ENCODE measurements at regions not wholly inside any gene's neighbourhood (a gene's known extent, or its start where the extent isn't known, plus 50 kb on each side); places are given as distances from the start of the nearest gene placed in this dataset.
"Not testable (repeated sequence)": the region's sequence is repeated elsewhere in the genome, so short reads cannot be mapped to it uniquely, and the experiment has no call there.

DNA sequence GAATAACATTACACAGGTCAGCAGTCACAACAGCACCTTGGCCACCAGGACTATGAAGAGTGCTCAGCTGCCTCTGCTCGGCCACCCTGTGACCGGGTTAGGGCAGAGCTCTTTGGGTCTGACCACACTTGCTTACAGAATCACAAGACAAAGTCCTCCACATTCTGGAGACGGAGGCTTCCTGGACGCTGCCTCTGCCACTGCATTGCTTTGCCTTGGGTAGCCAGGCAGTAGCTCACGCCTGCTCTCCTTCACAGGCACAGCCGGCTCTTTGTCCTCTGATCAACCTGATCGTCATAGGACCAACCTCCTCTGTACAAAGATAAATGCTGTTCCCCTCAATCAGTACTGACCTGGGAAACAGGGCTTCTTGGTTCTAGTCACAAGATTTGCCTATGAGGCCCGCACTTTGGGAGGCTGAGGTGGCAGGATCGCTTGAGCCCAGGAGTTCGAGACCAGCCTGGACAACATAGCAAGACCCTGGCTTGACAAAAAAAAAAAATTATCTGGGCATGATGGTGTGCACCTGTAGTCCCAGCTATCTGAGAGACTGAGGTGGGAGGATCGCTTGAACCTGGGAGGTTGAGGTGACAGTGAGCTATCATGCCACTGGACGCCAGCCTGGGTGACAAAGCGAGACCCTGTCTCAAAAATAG is 128.4 kb upstream of the IER5L start:
- no peaks in the 10 kb centered on the region for H3K4me1 ChIP-seq (ENCODE audit: control insufficient read depth, insufficient read depth, low read length, poor library complexity, severe bottlenecking)
- H3K27ac ChIP-seq (ENCODE audit: insufficient read depth, low read length, poor library complexity, severe bottlenecking): no peak overlapping the region
- no peaks in the 10 kb centered on the region for H3K9me3 ChIP-seq (ENCODE audit: control insufficient read depth, low read length)
- peaks cover 5% of the 10 kb centered on the region for H3K27me3 ChIP-seq (replicated peaks; ENCODE audit: control insufficient read depth, insufficient read depth, low read length, poor library complexity, severe bottlenecking)
- no peak overlapping the region for H3K4me3 ChIP-seq (ENCODE audit: insufficient read depth, low read depth, low read length, poor library complexity, severe bottlenecking)
- no peak for DNase-seq
- no peaks in the 10 kb centered on the region for H3K36me3 ChIP-seq (ENCODE audit: control insufficient read depth, insufficient read depth, low read length)

DNA sequence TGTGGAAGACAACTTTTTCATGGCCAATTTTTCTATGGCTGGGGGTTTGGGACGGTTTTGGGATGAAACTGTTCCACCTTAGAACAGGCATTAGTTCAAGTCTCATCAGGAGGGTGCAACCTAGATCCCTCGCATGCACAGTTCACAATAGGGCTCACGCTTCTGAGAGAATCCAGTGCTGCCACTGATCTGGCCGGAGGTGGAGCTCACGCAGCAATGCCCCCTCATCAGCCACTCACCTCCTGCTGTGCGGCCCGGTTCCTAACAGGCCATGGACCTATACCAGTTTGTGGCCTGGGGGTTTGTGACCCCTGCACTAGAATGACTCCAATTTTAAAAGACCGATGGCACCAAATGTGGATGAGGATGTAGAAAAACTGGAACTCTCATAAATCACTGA is 127.2 kb upstream of the IER5L start:
- no peak for DNase-seq
- Histone ChIP-seq H3K27me3 (replicated peaks; ENCODE audit: control insufficient read depth, insufficient read depth, low read length, poor library complexity, severe bottlenecking) (peaks cover 5% of the 10 kb centered on the region), H3K4me1 (ENCODE audit: control insufficient read depth, insufficient read depth, low read length, poor library complexity, severe bottlenecking) (no peaks in the 10 kb centered on the region), H3K9me3 (ENCODE audit: control insufficient read depth, low read length) (no peaks in the 10 kb centered on the region), H3K4me3 (ENCODE audit: insufficient read depth, low read depth, low read length, poor library complexity, severe bottlenecking) (no peak overlapping the region), H3K27ac (ENCODE audit: insufficient read depth, low read length, poor library complexity, severe bottlenecking) (no peak overlapping the region), H3K36me3 (ENCODE audit: control insufficient read depth, insufficient read depth, low read length) (no peaks in the 10 kb centered on the region)

DNA sequence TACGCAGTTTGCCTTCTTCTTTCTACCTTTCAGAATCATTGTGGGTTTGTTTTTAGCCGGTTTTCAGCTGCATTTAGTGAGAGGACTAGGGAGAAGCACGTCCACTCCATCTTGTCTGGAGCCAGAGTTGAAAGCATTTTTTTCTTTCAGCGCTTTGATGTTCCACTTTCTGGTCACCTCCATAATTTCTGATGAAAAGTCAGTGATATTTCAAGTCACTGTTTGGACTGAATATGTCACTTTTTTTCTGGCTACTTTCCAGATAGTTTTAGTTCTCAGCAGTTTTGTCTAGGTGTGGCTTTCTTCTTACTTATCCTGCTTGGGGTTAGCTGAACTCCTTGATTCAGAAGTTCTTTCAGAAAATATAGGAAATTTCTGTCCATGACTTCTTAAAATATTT is 123.9 kb upstream of the IER5L start:
- Histone ChIP-seq H3K9me3 (ENCODE audit: control insufficient read depth, low read length) (no peaks in the 10 kb centered on the region), H3K4me3 (ENCODE audit: insufficient read depth, low read depth, low read length, poor library complexity, severe bottlenecking) (no peak overlapping the region), H3K27ac (ENCODE audit: insufficient read depth, low read length, poor library complexity, severe bottlenecking) (no peak overlapping the region), H3K36me3 (ENCODE audit: control insufficient read depth, insufficient read depth, low read length) (no peaks in the 10 kb centered on the region), H3K4me1 (ENCODE audit: control insufficient read depth, insufficient read depth, low read length, poor library complexity, severe bottlenecking) (no peaks in the 10 kb centered on the region), H3K27me3 (replicated peaks; ENCODE audit: control insufficient read depth, insufficient read depth, low read length, poor library complexity, severe bottlenecking) (peaks cover 5% of the 10 kb centered on the region)
- DNase-seq: no peak

DNA sequence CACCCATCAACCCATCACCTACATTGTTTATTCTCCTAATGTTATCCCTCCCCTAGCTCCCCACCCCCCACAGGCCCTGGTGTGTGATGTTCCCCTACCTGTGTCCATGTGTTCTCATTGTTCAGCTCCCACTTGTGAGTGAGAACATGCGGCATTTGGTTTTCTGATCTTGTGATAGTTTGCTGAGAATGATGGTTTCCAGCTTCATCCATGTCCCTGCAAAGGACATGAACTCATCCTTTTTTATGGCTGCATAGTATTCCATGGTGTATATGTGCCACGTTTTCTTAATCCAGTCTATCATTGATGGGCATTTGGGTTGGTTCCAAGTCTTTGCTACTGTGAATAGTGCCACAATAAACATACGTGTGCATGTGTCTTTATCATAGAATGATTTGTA is 118.1 kb upstream of the IER5L start:
- H3K9me3 ChIP-seq (ENCODE audit: control insufficient read depth, low read length); DNase-seq; H3K27me3 ChIP-seq (replicated peaks; ENCODE audit: control insufficient read depth, insufficient read depth, low read length, poor library complexity, severe bottlenecking); H3K27ac ChIP-seq (ENCODE audit: insufficient read depth, low read length, poor library complexity, severe bottlenecking); H3K4me1 ChIP-seq (ENCODE audit: control insufficient read depth, insufficient read depth, low read length, poor library complexity, severe bottlenecking); H3K36me3 ChIP-seq (ENCODE audit: control insufficient read depth, insufficient read depth, low read length); H3K4me3 ChIP-seq (ENCODE audit: insufficient read depth, low read depth, low read length, poor library complexity, severe bottlenecking): not testable (repeated sequence)

DNA sequence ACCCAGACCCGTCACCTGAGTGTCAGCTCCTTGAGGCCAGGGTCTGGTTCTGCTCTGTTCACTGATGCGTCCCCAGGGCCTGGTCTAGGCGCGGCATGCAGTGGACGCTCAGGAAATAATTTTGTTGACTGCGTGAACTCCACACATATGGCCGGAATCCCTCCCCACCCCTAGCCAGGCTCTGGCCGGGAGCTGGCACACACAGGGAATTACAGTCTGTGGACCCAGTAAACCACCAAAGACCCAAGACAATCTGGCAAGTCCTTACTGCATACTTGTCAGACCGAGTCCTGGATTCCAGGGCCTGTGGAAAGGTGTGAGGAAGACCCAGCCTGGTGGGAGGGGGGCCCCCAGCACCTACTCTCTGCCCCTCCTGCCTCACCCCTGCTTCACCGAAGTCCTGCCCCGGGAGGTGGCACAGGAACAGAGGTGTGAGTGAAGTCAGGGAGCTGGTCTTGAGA is 113.0 kb upstream of the IER5L start:
- Histone ChIP-seq H3K4me3 (ENCODE audit: insufficient read depth, low read depth, low read length, poor library complexity, severe bottlenecking) (no peak overlapping the region), H3K9me3 (ENCODE audit: control insufficient read depth, low read length) (no peaks in the 10 kb centered on the region), H3K27me3 (replicated peaks; ENCODE audit: control insufficient read depth, insufficient read depth, low read length, poor library complexity, severe bottlenecking) (no peaks in the 10 kb centered on the region), H3K4me1 (ENCODE audit: control insufficient read depth, insufficient read depth, low read length, poor library complexity, severe bottlenecking) (no peaks in the 10 kb centered on the region), H3K36me3 (ENCODE audit: control insufficient read depth, insufficient read depth, low read length) (no peaks in the 10 kb centered on the region), H3K27ac (ENCODE audit: insufficient read depth, low read length, poor library complexity, severe bottlenecking) (no peak overlapping the region)
- DNase-seq: no peak

DNA sequence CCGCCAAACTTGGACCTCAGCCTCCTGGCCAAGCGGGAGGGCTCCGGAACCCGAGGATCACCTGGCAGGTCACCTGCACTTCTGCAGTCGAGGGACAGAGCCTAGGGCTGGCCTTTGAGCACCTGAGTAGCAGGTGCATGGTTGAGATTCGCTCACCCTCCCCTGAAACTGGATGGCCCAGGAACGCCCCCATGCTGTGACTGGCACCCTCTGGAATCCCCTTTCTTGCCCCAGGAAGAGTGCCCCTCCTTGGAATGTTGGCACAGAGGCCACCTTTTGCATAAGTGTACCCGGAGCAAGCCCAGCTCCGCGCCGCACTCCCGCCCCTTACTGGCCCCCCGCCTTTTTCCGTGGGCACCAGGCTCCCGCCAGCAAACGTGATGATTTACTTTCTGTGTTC is 112.5 kb upstream of the IER5L start:
- no peak overlapping the region for H3K27ac ChIP-seq (ENCODE audit: insufficient read depth, low read length, poor library complexity, severe bottlenecking)
- H3K9me3 ChIP-seq (ENCODE audit: control insufficient read depth, low read length): no peaks in the 10 kb centered on the region
- H3K27me3 ChIP-seq (replicated peaks; ENCODE audit: control insufficient read depth, insufficient read depth, low read length, poor library complexity, severe bottlenecking): no peaks in the 10 kb centered on the region
- H3K4me1 ChIP-seq (ENCODE audit: control insufficient read depth, insufficient read depth, low read length, poor library complexity, severe bottlenecking): no peaks in the 10 kb centered on the region
- no peaks in the 10 kb centered on the region for H3K36me3 ChIP-seq (ENCODE audit: control insufficient read depth, insufficient read depth, low read length)
- no peak for DNase-seq
- no peak overlapping the region for H3K4me3 ChIP-seq (ENCODE audit: insufficient read depth, low read depth, low read length, poor library complexity, severe bottlenecking)

DNA sequence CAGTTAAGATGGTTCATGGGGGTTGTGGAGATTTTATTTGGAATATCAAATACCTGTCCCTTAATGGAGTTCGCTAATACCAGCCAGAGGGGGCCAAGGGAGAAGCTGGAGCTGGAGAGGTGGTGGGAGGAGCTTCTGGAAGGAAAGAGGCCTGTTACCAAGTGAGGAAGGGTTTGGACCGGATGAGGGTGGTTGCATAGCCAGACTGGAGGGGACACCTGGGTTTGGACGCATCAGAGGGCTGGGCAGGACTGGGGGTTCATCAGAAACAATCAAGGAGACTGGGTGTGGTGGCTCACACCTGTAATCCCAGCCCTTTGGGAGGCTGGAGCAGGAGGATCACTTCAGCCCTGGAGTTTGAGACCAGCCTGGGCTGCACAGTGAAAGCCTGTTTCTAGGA is 111.8 kb upstream of the IER5L start:
- Histone ChIP-seq H3K4me3 (ENCODE audit: insufficient read depth, low read depth, low read length, poor library complexity, severe bottlenecking) (no peak overlapping the region), H3K4me1 (ENCODE audit: control insufficient read depth, insufficient read depth, low read length, poor library complexity, severe bottlenecking) (no peaks in the 10 kb centered on the region), H3K27me3 (replicated peaks; ENCODE audit: control insufficient read depth, insufficient read depth, low read length, poor library complexity, severe bottlenecking) (no peaks in the 10 kb centered on the region), H3K36me3 (ENCODE audit: control insufficient read depth, insufficient read depth, low read length) (no peaks in the 10 kb centered on the region), H3K9me3 (ENCODE audit: control insufficient read depth, low read length) (no peaks in the 10 kb centered on the region), H3K27ac (ENCODE audit: insufficient read depth, low read length, poor library complexity, severe bottlenecking) (no peak overlapping the region)
- DNase-seq: no peak

DNA sequence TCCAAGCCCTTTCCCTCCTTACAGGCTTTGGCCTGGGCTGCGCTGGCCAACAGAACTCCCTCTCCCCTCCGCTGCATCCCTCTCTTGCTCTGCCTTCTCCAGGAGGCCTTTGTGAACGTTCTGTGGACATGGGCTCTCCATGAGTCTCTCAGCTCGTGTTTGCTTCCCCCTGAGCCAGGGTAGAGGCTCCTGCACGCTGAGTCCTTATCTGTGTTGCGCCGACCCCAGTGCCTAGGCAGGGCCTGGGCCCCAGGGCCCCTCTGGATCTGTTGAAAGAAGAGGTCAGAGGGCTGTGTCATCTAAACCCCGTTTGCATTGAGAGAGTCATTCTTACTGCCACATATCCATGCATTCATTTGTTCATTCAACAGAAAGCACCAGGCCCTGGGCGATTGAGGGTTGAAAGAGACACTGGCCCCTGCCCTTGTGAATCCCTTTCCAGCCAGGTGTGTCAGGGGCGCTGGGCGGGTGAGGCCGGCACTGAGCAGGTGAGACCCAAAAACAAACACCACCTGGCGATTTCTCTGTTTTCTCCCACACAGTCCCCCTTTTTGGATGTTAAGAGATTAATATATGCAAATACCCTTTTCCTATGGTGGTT is 111.2 kb upstream of the IER5L start:
- no peaks in the 10 kb centered on the region for H3K9me3 ChIP-seq (ENCODE audit: control insufficient read depth, low read length)
- H3K4me3 ChIP-seq (ENCODE audit: insufficient read depth, low read depth, low read length, poor library complexity, severe bottlenecking): no peak overlapping the region
- no peak overlapping the region for H3K27ac ChIP-seq (ENCODE audit: insufficient read depth, low read length, poor library complexity, severe bottlenecking)
- no peaks in the 10 kb centered on the region for H3K4me1 ChIP-seq (ENCODE audit: control insufficient read depth, insufficient read depth, low read length, poor library complexity, severe bottlenecking)
- no peak for DNase-seq
- no peaks in the 10 kb centered on the region for H3K27me3 ChIP-seq (replicated peaks; ENCODE audit: control insufficient read depth, insufficient read depth, low read length, poor library complexity, severe bottlenecking)
- H3K36me3 ChIP-seq (ENCODE audit: control insufficient read depth, insufficient read depth, low read length): no peaks in the 10 kb centered on the region

DNA sequence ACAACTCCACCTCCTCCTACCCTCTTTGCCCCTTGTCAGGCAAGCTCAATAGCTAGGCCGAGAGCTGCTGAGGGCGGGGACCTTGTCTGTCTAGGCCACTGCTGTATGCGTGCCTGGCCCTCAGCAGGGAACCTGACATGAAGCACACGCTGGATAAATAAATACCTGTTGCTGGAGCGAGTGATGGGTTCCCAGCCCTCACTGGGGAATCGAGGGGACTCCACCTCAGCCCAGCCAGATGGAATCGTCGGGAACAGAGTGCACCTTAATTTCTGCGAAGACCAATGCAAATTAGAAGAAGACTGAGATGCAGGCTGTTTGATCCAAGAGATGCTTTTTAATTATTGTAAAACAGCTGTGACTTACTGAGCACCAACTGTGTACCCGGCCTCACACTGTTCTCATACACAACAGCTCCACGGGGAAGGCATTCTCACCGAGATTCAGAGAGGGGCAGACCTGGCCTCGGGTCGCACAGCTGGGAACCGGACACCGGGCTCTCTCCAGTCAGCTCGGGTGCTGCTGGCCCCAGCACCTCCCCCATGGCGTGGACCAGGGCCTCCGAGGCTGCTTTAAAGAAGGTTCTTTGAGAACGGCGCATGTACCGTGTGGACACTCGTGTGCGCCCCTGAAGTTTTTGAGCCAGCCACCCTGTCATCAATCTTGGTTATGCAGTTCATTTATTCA is 109.7 kb upstream of the IER5L start:
- no peak for DNase-seq
- Histone ChIP-seq H3K4me3 (ENCODE audit: insufficient read depth, low read depth, low read length, poor library complexity, severe bottlenecking) (no peak overlapping the region), H3K27ac (ENCODE audit: insufficient read depth, low read length, poor library complexity, severe bottlenecking) (no peak overlapping the region), H3K36me3 (ENCODE audit: control insufficient read depth, insufficient read depth, low read length) (no peaks in the 10 kb centered on the region), H3K9me3 (ENCODE audit: control insufficient read depth, low read length) (no peaks in the 10 kb centered on the region), H3K27me3 (replicated peaks; ENCODE audit: control insufficient read depth, insufficient read depth, low read length, poor library complexity, severe bottlenecking) (no peaks in the 10 kb centered on the region), H3K4me1 (ENCODE audit: control insufficient read depth, insufficient read depth, low read length, poor library complexity, severe bottlenecking) (no peaks in the 10 kb centered on the region)

DNA sequence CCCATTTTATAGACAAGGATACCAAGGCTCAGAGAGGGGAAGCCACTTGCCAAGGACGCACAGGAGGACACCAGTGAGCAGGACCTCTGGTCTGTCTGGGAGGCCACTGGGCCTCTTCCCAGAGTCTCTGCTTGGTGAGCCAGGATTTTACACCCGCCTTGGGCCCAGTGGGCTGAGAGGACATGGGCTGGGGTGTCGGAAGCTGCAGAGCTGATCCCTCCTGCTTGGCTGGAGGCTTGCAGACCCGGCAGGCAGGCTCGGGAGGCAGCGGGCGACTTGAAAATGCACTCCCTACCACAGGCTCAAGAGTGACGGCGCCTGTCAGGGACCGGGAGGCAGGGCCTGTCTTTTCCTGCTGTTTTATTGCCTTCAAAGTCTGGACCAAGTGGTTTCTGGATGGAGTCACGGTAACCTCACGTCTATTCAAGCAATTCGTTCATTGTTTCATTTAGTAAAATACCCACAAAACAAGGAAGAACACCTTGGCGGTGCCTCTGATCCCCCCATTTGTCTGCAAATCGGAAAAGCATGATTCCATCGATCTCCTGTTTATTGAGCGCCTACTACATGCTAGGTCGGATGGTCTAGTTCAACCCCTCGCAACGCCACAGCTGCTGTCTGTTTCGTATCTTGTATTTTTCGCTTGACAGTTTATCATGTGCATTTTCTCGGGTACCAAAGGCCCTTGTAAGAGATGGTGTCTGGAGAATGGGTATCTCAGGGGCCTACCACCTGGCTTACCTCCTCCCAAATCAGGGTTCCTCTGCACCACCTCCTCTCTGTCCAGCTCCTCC is 108.1 kb upstream of the IER5L start:
- Histone ChIP-seq H3K27ac (ENCODE audit: insufficient read depth, low read length, poor library complexity, severe bottlenecking) (no peak overlapping the region), H3K27me3 (replicated peaks; ENCODE audit: control insufficient read depth, insufficient read depth, low read length, poor library complexity, severe bottlenecking) (no peaks in the 10 kb centered on the region), H3K36me3 (ENCODE audit: control insufficient read depth, insufficient read depth, low read length) (no peaks in the 10 kb centered on the region), H3K9me3 (ENCODE audit: control insufficient read depth, low read length) (no peaks in the 10 kb centered on the region), H3K4me3 (ENCODE audit: insufficient read depth, low read depth, low read length, poor library complexity, severe bottlenecking) (no peak overlapping the region), H3K4me1 (ENCODE audit: control insufficient read depth, insufficient read depth, low read length, poor library complexity, severe bottlenecking) (no peaks in the 10 kb centered on the region)
- DNase-seq: no peak
